GM12878 (cell line): ENCODE measurements at regions not wholly inside any gene's neighbourhood (a gene's known extent, or its start where the extent isn't known, plus 50 kb on each side); places are given as distances from the start of the nearest gene placed in this dataset.

Source experiments
- ATAC-seq: fragments of 200-7000 bp; cut with Tn5 transposase; 3 replicates; pipeline ENCODE4 v1.9.1; 2020; ENCODE audit warnings: mild to moderate bottlenecking, moderate library complexity
- BruUV-seq: library from RNA; stranded (reverse); fragments of 400-500 nt; replicated peaks from 2 replicates; lab custom pipeline; 2021; lab: Mats Ljungman, UMichigan
- CTCF ChIA-PET: fragments of 300-600 bp; sonication (Branson Sonifier 250); formaldehyde crosslinking; extraction: SDS; loops from one replicate; lab custom pipeline; 2021; ENCODE audit warnings: inconsistent platforms; lab: Yijun Ruan, JAX
- POLR2A ChIA-PET: fragments of 350-600 bp; formaldehyde crosslinking; extraction: SDS; loops from one replicate; lab custom pipeline; 2021; ENCODE audit warnings: inconsistent platforms; lab: Charles Lee
- RAD21 ChIA-PET: fragments of 300-600 bp; sonication (Branson Sonifier 250); formaldehyde crosslinking; loops from one replicate; lab custom pipeline; 2023; ENCODE audit warnings: antibody characterized with exemption; ENCODE audit not compliant: unreplicated experiment; lab: Charles Lee
- SMC1A ChIA-PET: fragments of 300-600 bp; sonication (Branson Sonifier 250); formaldehyde crosslinking; loops from one replicate; lab custom pipeline; 2023; ENCODE audit not compliant: unreplicated experiment, uncharacterized antibody; lab: Charles Lee
- DNase-seq: peaks from one replicate; pipeline ENCODE4 v3.0.0-alpha.2; 2011; ENCODE audit warnings: low read depth, low spot score
- FAIRE-seq: peaks from 3 replicates; lab custom pipeline; 2011; peaks lifted over from hg19 to GRCh38; lab: Jason Lieb, UNC
- H2AFZ ChIP-seq: 2 replicates; pipeline ENCODE4 v1.6.0; 2011; ENCODE audit warnings: low read depth, low read length, control low read depth; ENCODE audit not compliant: control insufficient read depth
- H3K27ac ChIP-seq: 2 replicates; pipeline ENCODE4 v1.5.1; 2011; ENCODE audit warnings: control low read depth; ENCODE audit not compliant: control insufficient read depth, insufficient read depth
- H3K27me3 ChIP-seq, 2 experiments: replicated peaks in 1 of 2; 2 replicates each; pipeline versions ENCODE4 v1.6.0 to v1.6.1; 2011; ENCODE audit warnings: low read length in 1 of 2; ENCODE audit not compliant: control insufficient read depth in 2 of 2, insufficient read depth in 2 of 2
- H3K36me3 ChIP-seq, 2 experiments: 2 replicates each; pipeline ENCODE4 v1.5.1; 2011; ENCODE audit warnings: low read length in 1 of 2; ENCODE audit not compliant: control insufficient read depth in 2 of 2, insufficient read depth in 2 of 2
- H3K4me1 ChIP-seq: 2 replicates; pipeline ENCODE4 v1.6.1; 2011; ENCODE audit warnings: mild to moderate bottlenecking, low read length, moderate library complexity, mixed read lengths; ENCODE audit not compliant: control insufficient read depth, insufficient read depth
- H3K4me2 ChIP-seq: 2 replicates; pipeline ENCODE4 v1.6.0; 2011; ENCODE audit warnings: control low read depth; ENCODE audit not compliant: control insufficient read depth, insufficient read depth
- H3K4me3 ChIP-seq: fragments of 200-600 bp; sonication (generic); 2 replicates; pipeline ENCODE4 v1.5.1; 2016
- H3K79me2 ChIP-seq: 2 replicates; pipeline ENCODE4 v1.6.0; 2011; ENCODE audit warnings: low read length; ENCODE audit not compliant: control insufficient read depth, insufficient read depth
- H3K9ac ChIP-seq: 2 replicates; pipeline ENCODE4 v1.8.0; 2011; ENCODE audit warnings: low read length, control low read depth, mixed read lengths; ENCODE audit not compliant: control insufficient read depth, insufficient read depth
- H3K9me3 ChIP-seq: replicated peaks from 3 replicates; pipeline ENCODE4 v1.5.1; 2011; ENCODE audit warnings: mild to moderate bottlenecking, low read length; ENCODE audit not compliant: control insufficient read depth, insufficient read depth
- H4K20me1 ChIP-seq: 2 replicates; pipeline ENCODE4 v1.6.0; 2011; ENCODE audit not compliant: control insufficient read depth, insufficient read depth
- CHD1 ChIP-seq: IDR thresholded peaks from 2 replicates; pipeline ENCODE4 v1.6.1; 2012; ENCODE audit warnings: low read depth, low read length, improper control_type of control experiment
- HDAC6 ChIP-seq: fragments of 200-600 bp; sonication (generic); IDR thresholded peaks from one replicate; pipeline ENCODE4 v1.8.0; 2017; ENCODE audit warnings: antibody characterized with exemption; ENCODE audit not compliant: unreplicated experiment
- MXI1 ChIP-seq: fragments of 150-350 bp; IDR thresholded peaks from 2 replicates; pipeline ENCODE4 v1.6.1; 2011; ENCODE audit warnings: low read depth, mild to moderate bottlenecking, inconsistent platforms, low read length, improper control_type of control experiment
- PAX8 ChIP-seq: fragments of 450-650 bp; IDR thresholded peaks from 2 replicates; pipeline ENCODE4 v1.6.1; 2017; ENCODE audit warnings: mild to moderate bottlenecking, moderate library complexity
- SIX5 ChIP-seq: IDR thresholded peaks from 2 replicates; pipeline ENCODE4 v1.6.1; 2011; ENCODE audit warnings: mild to moderate bottlenecking, low read depth, low read length, moderate library complexity; ENCODE audit not compliant: severe bottlenecking
- TCF3 ChIP-seq: IDR thresholded peaks from 2 replicates; pipeline ENCODE4 v1.6.1; 2012; ENCODE audit warnings: low read depth, mild to moderate bottlenecking, low read length, borderline replicate concordance; ENCODE audit not compliant: insufficient read depth
- ZNF592 ChIP-seq: fragments of 450-650 bp; IDR thresholded peaks from 2 replicates; pipeline ENCODE4 v1.6.1; 2017; ENCODE audit warnings: mild to moderate bottlenecking, moderate library complexity
- WGBS: methylation state at CpG from one replicate; pipeline ENCODE4 v1.1.6; 2016; ENCODE audit warnings: low lambda C conversion rate; ENCODE audit not compliant: insufficient replicate concordance, insufficient coverage; ENCODE audit errors: missing lambda C conversion rate; 5-methylcytosine and 5-hydroxymethylcytosine counted together
- in situ Hi-C: fragments of 300-500 bp; cut with MboI; formaldehyde crosslinking; loops from 9 replicates; pipeline ENCODE4 v1.14.3; 2018; ENCODE audit warnings: mixed read lengths
- intact Hi-C: fragments of 100-400 bp; cut with micrococcal nuclease; formaldehyde crosslinking; loops from one replicate; pipeline ENCODE4 v1.14.2; 2022; ENCODE audit not compliant: unreplicated experiment

GRCh38 chr16:88323041-88323440 is 59.7 kb upstream of the ZNF469 start:
- no peaks in the 10 kb centered on the region for H3K79me2 ChIP-seq
- no peak for TF ChIP-seq TCF3
- TF ChIP-seq MXI1: no peak
- no peak for TF ChIP-seq SIX5
- no peak for TF ChIP-seq CHD1
- TF ChIP-seq ZNF592: no peak
- TF ChIP-seq PAX8: no peak
- no peak for TF ChIP-seq HDAC6
- H4K20me1 ChIP-seq: no peaks in the 10 kb centered on the region
- H3K4me1 ChIP-seq: no peaks in the 10 kb centered on the region
- H3K4me2 ChIP-seq: no peak overlapping the region
- WGBS: 26% methylated on average over 9 of the region's 9 CpGs
- H3K9me3 ChIP-seq: no peaks in the 10 kb centered on the region; the same call in 2 of the 3 replicates
- ATAC-seq: no peak
- H3K36me3 ChIP-seq: no peaks in the 10 kb centered on the region
- POLR2A ChIA-PET: no interaction called here
- FAIRE-seq: no peak
- H3K27ac ChIP-seq: no peak overlapping the region
- no peak for DNase-seq
- RAD21 ChIA-PET: no interaction called here
- H3K27me3 ChIP-seq: no peaks in the 10 kb centered on the region
- H3K4me3 ChIP-seq: no peak overlapping the region
- in situ Hi-C loops: no loop called here
- intact Hi-C loops: no loop called here
- no peak overlapping the region for H3K9ac ChIP-seq
- no TSS peak for BruUV-seq
- H2AFZ ChIP-seq: no peak overlapping the region
- SMC1A ChIA-PET: no interaction called here
- CTCF ChIA-PET: no interaction called here
